ENCODE measurements at regions not wholly inside any gene's neighbourhood (a gene's known extent, or its start where the extent isn't known, plus 50 kb on each side); places are given as distances from the start of the nearest gene placed in this dataset.
A peak's percentile ranks its signal among the peaks of the same experiment; 100 is the strongest.

GRCh38 chr13:48161530-48162179 is 66.8 kb upstream of the MED4 start:
- no peak for ATAC-seq
- TF ChIP-seq, protein P1, sequence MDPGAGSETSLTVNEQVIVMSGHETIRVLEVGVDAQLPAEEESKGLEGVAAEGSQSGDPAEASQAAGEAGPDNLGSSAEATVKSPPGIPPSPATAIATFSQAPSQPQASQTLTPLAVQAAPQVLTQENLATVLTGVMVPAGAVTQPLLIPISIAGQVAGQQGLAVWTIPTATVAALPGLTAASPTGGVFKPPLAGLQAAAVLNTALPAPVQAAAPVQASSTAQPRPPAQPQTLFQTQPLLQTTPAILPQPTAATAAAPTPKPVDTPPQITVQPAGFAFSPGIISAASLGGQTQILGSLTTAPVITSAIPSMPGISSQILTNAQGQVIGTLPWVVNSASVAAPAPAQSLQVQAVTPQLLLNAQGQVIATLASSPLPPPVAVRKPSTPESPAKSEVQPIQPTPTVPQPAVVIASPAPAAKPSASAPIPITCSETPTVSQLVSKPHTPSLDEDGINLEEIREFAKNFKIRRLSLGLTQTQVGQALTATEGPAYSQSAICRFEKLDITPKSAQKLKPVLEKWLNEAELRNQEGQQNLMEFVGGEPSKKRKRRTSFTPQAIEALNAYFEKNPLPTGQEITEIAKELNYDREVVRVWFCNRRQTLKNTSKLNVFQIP (CRISPR knock-in tag; IDR thresholded peaks at IDR 0.05; ENCODE audit: borderline replicate concordance, low read depth) = no peak
- TF ChIP-seq TCF4 (CRISPR knock-in tag; IDR thresholded peaks at IDR 0.05; ENCODE audit: borderline replicate concordance) (no peak), CSDC2 (CRISPR knock-in tag; IDR thresholded peaks at IDR 0.05) (no peak), ZNF8 (CRISPR knock-in tag; IDR thresholded peaks at IDR 0.05) (no peak), CREB5 (CRISPR knock-in tag; IDR thresholded peaks at IDR 0.05; ENCODE audit: low read depth) (no peak), ZNF70 (CRISPR knock-in tag; IDR thresholded peaks at IDR 0.05) (no peak), ZNF565 (CRISPR knock-in tag; conservative IDR thresholded peaks at IDR 0.05; ENCODE audit: low read depth) (no peak), GLIS3 (CRISPR knock-in tag; IDR thresholded peaks at IDR 0.05) (no peak), ISL1 (CRISPR knock-in tag; IDR thresholded peaks at IDR 0.05) (no peak), ESRRG (CRISPR knock-in tag; IDR thresholded peaks at IDR 0.05) (no peak), SNAI2 (CRISPR knock-in tag; IDR thresholded peaks at IDR 0.05) (no peak), ZFP3 (CRISPR knock-in tag; IDR thresholded peaks at IDR 0.05) (no peak), ZFP30 (CRISPR knock-in tag; IDR thresholded peaks at IDR 0.05) (no peak), TOX (CRISPR knock-in tag; IDR thresholded peaks at IDR 0.05; ENCODE audit: borderline replicate concordance) (no peak), RARB (CRISPR knock-in tag; IDR thresholded peaks at IDR 0.05) (no peak), ARNTL (CRISPR knock-in tag; IDR thresholded peaks at IDR 0.05; ENCODE audit: borderline replicate concordance, low read depth) (no peak), PPARA (CRISPR knock-in tag; IDR thresholded peaks at IDR 0.05; ENCODE audit: borderline replicate concordance) (no peak), OSR1 (CRISPR knock-in tag; IDR thresholded peaks at IDR 0.05) (no peak)
- TF ChIP-seq, protein P2, sequence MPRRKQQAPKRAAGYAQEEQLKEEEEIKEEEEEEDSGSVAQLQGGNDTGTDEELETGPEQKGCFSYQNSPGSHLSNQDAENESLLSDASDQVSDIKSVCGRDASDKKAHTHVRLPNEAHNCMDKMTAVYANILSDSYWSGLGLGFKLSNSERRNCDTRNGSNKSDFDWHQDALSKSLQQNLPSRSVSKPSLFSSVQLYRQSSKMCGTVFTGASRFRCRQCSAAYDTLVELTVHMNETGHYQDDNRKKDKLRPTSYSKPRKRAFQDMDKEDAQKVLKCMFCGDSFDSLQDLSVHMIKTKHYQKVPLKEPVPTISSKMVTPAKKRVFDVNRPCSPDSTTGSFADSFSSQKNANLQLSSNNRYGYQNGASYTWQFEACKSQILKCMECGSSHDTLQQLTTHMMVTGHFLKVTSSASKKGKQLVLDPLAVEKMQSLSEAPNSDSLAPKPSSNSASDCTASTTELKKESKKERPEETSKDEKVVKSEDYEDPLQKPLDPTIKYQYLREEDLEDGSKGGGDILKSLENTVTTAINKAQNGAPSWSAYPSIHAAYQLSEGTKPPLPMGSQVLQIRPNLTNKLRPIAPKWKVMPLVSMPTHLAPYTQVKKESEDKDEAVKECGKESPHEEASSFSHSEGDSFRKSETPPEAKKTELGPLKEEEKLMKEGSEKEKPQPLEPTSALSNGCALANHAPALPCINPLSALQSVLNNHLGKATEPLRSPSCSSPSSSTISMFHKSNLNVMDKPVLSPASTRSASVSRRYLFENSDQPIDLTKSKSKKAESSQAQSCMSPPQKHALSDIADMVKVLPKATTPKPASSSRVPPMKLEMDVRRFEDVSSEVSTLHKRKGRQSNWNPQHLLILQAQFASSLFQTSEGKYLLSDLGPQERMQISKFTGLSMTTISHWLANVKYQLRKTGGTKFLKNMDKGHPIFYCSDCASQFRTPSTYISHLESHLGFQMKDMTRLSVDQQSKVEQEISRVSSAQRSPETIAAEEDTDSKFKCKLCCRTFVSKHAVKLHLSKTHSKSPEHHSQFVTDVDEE (CRISPR knock-in tag; IDR thresholded peaks at IDR 0.05) = no peak
- TF ChIP-seq, protein P3, sequence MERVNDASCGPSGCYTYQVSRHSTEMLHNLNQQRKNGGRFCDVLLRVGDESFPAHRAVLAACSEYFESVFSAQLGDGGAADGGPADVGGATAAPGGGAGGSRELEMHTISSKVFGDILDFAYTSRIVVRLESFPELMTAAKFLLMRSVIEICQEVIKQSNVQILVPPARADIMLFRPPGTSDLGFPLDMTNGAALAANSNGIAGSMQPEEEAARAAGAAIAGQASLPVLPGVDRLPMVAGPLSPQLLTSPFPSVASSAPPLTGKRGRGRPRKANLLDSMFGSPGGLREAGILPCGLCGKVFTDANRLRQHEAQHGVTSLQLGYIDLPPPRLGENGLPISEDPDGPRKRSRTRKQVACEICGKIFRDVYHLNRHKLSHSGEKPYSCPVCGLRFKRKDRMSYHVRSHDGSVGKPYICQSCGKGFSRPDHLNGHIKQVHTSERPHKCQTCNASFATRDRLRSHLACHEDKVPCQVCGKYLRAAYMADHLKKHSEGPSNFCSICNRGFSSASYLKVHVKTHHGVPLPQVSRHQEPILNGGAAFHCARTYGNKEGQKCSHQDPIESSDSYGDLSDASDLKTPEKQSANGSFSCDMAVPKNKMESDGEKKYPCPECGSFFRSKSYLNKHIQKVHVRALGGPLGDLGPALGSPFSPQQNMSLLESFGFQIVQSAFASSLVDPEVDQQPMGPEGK (CRISPR knock-in tag; IDR thresholded peaks at IDR 0.05; ENCODE audit: borderline replicate concordance) = no peak

GRCh38 chr13:48160606-48161278 is 65.8 kb upstream of the MED4 start:
- TF ChIP-seq ESRRG (CRISPR knock-in tag; IDR thresholded peaks at IDR 0.05) (no peak), PPARA (CRISPR knock-in tag; IDR thresholded peaks at IDR 0.05; ENCODE audit: borderline replicate concordance) (no peak), CSDC2 (CRISPR knock-in tag; IDR thresholded peaks at IDR 0.05) (no peak), CREB5 (CRISPR knock-in tag; IDR thresholded peaks at IDR 0.05; ENCODE audit: low read depth) (no peak), ZFP30 (CRISPR knock-in tag; IDR thresholded peaks at IDR 0.05) (no peak), BACH2 (CRISPR knock-in tag; IDR thresholded peaks at IDR 0.05; ENCODE audit: borderline replicate concordance) (no peak), TOX (CRISPR knock-in tag; IDR thresholded peaks at IDR 0.05; ENCODE audit: borderline replicate concordance) (no peak), RARB (CRISPR knock-in tag; IDR thresholded peaks at IDR 0.05) (no peak), SNAI2 (CRISPR knock-in tag; IDR thresholded peaks at IDR 0.05) (no peak), GLIS3 (CRISPR knock-in tag; IDR thresholded peaks at IDR 0.05) (no peak), ZNF8 (CRISPR knock-in tag; IDR thresholded peaks at IDR 0.05) (no peak), TCF4 (CRISPR knock-in tag; IDR thresholded peaks at IDR 0.05; ENCODE audit: borderline replicate concordance) (no peak)
- TF ChIP-seq, protein P3 (CRISPR knock-in tag; IDR thresholded peaks at IDR 0.05; ENCODE audit: borderline replicate concordance) = no peak
- TF ChIP-seq, protein P1 (CRISPR knock-in tag; IDR thresholded peaks at IDR 0.05; ENCODE audit: borderline replicate concordance, low read depth) = no peak
- TF ChIP-seq, protein P2 (CRISPR knock-in tag; IDR thresholded peaks at IDR 0.05) = no peak
- peak; percentile 37; the same call in 1 of the 3 replicates for ATAC-seq

Data from SK-N-SH treated with all-trans-retinoic acid at 6 μM for 48 hours (cell line).